ENCODE measurements at regions not wholly inside any gene's neighbourhood (a gene's known extent, or its start where the extent isn't known, plus 50 kb on each side); places are given as distances from the start of the nearest gene placed in this dataset.

- DNase-seq = peak; percentile 83
These were observed 232.1 kb downstream of the RBM43 start for GRCh38 chr2:151029406-151030157.

DNA sequence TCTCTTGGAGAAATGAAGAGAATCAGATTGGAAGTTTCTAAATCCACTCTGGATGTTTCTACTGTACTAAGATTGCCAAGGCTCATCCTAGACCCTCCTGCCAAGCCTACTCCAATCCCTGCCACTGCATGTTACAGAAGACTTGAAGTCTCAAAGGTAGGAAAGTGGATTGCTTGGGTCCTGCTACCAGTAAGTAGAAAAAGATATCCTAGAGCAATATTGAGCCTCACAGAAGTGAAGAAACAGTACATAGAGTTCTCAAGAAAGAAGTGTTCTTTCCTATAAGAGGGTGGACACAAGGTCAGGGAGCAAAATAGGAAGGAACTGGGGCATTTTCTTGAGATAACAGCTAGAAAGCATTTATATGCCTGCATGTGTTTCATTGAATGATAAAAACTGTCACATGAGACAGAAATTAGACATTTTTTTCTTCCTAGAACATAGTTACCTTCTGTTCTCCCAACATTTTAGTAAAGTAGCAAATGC is 232.9 kb downstream of the RBM43 start:
- DNase-seq = no peak

GRCh38 chr2:151027151-151027550 is 234.5 kb downstream of the RBM43 start:
- no peak for DNase-seq

- no peak for DNase-seq
These were observed 235.8 kb downstream of the RBM43 start for GRCh38 chr2:151025816-151026215.

DNA sequence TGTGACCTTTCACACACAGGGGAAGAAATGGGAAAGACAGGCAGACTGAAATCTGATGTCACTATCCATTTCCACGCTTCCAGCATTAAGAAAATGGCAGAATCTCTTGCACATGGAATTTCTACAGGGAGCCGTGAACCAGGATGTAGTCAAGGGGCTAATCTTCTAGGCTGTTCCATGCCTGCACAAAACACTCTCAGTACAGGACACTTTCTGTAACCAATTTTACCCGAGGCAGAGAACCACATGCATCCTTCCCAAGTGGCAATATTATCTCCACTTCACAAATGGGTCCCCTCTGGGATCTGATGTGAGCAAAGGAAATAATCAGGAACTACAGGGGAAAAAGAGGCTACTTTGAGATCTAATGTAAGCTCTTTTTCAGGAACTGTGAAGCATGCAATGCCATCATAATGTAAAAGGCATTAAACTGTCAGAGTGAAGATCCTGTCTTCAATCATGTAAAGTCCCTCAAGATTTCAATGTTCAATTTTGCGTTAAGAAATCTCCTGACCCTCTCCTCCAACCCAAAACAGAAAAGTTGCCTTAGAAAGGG is 236.9 kb downstream of the RBM43 start:
- no peak for DNase-seq

- DNase-seq = no peak
These were observed 239.8 kb downstream of the RBM43 start for GRCh38 chr2:151021747-151022452.

DNA sequence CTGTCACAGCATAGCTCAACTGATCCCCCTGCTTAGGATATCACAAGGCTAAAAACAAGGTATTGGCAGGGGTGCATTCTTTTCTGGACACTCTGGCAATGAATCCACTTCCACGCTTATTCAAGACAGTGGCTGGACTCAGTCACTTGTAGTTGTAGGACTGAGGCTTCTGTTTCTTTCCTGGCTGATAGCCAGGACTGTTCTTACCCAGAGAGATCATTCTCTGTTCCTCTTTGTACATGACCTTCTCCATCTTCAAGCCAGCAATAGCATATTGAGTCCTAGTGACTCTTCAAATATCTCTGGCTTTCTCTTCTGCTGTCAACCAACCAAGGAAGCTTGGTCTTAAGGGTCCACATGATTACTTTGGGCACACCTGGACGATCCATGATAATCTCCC is 241.3 kb downstream of the RBM43 start:
- no peak for DNase-seq

- DNase-seq = no peak
These were observed 252.1 kb downstream of the RBM43 start for GRCh38 chr2:151009437-151010175.

- no peak for DNase-seq
These were observed 254.3 kb downstream of the RBM43 start for GRCh38 chr2:151007365-151007764.

DNA sequence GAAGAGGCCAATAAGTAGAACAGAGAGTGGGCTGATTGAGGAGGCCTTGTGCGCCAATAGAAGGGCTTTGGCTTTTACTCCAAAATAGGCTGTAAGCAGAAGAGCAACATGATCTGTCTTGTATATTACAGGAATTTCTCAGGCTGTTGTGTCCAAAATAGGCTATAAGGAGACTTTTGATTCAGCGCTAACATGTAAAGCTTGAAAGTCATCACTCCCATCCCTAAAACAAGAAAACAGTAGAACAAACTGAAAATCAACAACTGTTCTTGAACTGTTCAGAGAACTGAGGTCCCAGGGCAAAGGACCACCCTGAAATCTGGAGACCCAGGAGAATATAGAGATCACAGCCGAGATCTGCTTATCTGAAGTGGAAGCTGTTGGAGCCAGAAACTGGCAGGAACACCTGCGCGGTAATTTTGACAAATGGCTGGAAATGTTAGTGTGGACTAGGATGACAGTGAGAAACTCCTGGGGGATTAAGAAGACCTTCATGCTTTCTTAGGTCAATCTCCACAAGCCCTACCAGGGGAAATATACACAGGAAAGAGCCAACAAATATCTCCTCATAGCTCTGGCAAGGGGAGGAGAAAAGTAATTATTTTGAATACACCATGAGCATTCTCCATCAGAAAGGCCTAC is 258.6 kb downstream of the RBM43 start:
- DNase-seq = no peak

DNA sequence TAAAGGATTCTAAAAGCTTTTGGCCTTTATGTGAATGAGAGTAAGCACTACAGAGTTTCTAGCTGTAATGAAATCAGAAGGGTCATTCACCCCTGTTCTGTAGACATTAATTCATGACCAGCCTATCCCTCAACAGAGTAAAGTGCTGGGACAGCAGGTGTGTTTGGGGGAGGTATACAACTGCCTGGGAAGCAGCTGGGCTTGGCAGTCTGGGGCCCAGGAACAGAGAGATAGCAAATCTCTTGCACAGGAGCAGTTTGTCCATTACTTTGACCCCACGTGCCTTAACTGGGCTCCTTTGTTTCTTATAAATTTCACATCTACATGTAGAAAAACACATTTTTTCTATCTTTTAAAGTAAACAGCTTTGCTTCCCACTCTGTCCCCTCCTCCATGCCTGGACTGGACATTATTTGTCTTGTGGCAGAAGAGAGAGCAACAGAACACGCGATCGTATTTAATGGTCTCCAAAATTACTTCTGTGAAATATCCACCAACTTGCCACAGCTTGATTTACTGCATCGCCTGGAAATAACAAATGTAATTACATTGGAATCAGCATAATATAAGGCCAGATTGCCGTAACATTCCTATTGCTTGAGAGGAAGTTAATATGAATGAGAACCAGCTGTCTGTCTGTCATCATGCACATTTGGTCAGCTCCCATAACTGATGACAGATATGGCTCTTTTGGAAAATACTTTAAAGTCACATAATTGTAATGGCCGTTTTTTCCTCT is 263.8 kb downstream of the RBM43 start:
- DNase-seq = peak; percentile 93

DNA sequence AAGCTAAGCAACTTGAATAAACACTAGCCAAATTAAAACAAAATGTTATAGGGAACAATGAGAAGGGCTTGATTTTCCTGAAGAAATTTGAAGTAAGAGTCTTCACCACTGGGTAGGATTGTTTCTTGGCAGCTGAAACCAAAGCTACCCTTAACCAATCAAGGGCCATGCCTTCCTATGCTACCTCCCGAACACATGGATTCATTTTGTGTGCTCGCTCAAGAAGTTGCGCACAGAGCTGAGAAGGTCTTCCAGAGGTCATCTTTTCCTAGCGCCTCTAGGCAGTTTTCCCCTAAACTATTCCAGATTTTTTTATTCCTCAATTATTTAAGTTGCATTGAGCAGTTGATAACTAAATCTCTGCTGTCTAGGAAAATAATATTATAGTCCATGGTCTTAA is 264.6 kb downstream of the RBM43 start:
- peak; percentile 69 for DNase-seq

DNA sequence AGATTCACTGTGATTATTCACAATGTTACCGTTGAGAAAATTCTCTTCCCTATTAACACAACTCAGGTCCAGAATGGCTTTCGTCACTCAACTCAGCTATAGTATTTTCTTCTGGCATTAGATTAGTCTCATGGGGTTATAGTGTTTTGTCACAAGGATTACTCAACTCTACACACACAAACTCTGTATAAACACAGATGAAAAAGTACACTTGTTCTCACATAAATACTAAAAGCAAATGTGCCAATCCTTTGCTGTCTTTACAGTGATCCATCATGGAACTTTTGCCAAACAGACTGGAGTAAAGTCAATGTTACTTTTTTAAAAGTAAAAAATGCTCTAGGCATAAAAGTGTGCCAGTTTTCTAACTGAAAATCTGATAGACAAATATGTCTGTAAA is 267.6 kb downstream of the RBM43 start:
- peak; percentile 77 for DNase-seq

DNA sequence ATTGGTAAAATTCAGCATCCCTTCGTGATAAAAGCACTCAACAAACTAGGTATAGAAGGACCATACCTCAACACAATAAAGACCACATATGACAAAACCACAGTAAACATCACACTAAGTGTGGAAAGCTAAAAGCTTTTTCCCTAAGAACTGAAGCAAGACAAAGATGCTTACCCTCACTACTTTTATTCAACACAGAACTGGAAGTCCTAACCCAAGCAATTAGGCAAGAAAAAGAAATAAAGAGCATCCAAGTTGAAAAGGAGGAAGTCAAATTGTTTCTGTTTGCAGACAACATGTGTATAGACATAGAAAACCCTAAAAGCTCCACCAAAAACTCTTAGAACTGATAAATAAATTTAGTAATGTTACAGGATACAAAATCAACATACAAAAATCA is 271.7 kb downstream of the RBM43 start:
- no peak for DNase-seq

GRCh38 chr2:150985741-150986140 is 275.9 kb downstream of the RBM43 start:
- DNase-seq = no peak

DNA sequence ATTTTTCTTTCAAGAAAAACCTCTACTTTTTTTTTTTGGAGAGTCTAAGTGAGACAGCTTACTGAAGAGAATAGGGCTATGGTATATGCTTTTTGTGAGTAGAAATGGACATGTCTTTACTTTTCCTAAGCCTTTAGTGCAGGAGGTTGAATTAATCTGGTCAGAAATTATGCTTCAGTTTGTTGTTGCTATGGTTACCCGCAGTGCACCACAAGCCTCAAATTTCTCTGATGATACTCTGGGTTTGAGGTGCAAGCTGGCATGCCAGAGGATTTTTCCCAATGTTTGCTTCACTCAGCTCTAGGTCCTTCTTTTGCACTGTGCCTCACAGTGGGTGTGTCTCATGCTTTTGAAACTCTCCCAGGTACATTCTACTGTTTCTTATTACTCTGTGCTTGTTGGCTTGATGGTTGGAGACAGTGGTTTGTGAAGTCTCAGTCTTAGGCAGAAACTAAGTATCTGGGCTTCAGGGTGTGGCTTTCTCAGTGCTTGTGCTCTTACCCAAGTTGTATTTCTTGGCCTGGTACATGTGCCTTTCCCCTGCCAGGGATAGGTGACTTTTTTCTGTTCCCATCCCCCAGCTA is 278.3 kb downstream of the RBM43 start:
- no peak for DNase-seq

DNA sequence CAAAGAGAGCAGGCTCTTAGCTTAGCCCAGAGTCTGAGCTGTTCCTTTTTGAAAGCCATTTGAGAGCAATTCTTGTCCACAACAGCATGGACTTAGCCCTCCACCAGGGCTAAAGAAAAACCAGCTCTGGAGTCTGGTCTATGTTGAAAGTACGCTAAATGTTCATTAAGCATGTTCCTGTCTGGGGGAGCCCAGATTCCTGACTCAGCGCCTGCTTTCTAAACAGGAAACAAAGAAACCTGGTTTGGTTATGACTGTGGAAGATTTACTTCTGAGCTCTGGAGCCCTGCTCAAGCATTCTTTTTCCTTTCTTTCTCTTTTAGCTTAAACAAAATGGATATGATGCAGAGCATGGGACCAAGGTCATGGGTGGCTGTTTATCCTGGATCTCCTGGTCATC is 279.8 kb downstream of the RBM43 start:
- DNase-seq = peak; percentile 55

GRCh38 chr2:150978053-150978452 is 283.6 kb downstream of the RBM43 start:
- DNase-seq = peak; percentile 28

- no peak for DNase-seq
These were observed 284.4 kb downstream of the RBM43 start for GRCh38 chr2:150977296-150977695.

DNA sequence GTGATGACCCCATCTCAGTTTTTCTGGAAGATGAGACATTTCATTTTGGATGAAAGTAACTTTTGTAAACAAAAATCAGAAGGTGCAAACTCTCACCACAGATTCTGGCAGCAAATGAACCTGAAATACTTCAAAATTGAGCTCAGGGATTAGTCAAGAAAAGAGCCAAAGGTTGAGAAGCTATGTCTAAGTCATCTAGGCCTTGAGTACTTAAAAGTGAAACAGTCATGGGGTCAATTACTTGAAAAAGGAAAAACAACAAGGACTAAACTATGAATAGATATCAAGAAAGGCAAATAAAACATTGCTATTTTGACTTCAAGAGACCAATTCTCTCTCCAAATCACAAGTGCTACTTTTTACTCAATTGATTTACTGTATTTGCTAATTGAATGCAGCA is 285.1 kb downstream of the RBM43 start:
- no peak for DNase-seq

DNA sequence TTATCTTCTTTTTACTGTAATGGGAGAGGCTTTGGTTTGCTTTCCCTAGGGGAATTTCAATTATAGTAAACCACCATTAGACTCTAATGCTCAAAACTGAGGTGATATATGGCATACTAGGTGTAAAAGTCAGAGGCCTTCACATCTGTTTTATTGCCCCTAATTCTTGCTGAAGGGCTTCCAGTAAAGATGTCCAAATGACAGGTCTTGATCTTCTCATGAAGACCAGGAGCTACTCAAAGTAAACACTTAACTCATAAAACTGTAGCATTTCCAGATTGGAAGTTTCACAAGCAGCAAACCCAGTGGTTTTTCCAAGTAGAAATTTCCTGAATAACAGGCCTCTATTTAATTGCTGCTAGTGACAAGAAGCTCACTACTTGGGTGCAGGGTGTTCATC is 286.8 kb downstream of the RBM43 start:
- no peak for DNase-seq

DNA sequence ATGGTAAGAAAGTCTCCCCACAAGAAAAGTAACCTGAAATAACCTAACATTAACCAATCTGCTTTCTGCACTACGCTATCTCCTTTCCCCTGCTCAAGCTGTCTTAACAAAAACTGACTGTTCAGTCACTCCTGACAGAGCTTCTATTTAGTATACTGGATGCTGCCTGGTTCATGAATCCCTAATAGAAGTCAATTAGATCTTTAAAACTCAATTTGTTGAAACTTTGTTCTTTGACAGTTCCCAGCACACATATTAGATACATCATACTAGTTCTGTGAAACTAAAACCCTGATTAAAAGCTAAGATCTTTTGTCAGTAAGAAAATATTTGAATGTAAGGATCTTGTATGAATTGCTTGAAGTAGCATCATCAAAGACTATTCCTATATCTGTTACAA is 287.4 kb downstream of the RBM43 start:
- DNase-seq = no peak
